OCI-LY3 (cell line): ENCODE measurements at regions not wholly inside any gene's neighbourhood (a gene's known extent, or its start where the extent isn't known, plus 50 kb on each side); places are given as distances from the start of the nearest gene placed in this dataset.

Experiments used
- H2AFZ ChIP-seq: fragments of 200-600, 300-600 bp; shearing (Covaris generic); 2 replicates; pipeline ENCODE4 v1.6.0; 2014; ENCODE audit warnings: antibody characterized with exemption, low read depth, low read length
- H3K27ac ChIP-seq: fragments of 200-600, 300-600 bp; sonication (generic); 2 replicates; pipeline ENCODE4 v1.5.1; 2014; ENCODE audit warnings: mild to moderate bottlenecking, low read length, moderate library complexity, mixed read lengths
- H3K27me3 ChIP-seq: fragments of 200-600, 300-600 bp; sonication (generic); 2 replicates; pipeline ENCODE4 v1.6.1; 2014; ENCODE audit warnings: low read depth, low read length, mixed read lengths
- H3K36me3 ChIP-seq: fragments of 200-600, 300-600 bp; sonication (generic); replicated peaks from 2 replicates; pipeline ENCODE3; 2014; ENCODE audit warnings: low read depth, low read length, mixed read lengths
- H3K4me1 ChIP-seq: fragments of 300-600, 200-600 bp; sonication (generic); 2 replicates; pipeline ENCODE4 v1.6.1; 2014; ENCODE audit warnings: low read length, mixed read lengths
- H3K4me2 ChIP-seq: fragments of 200-600, 300-600 bp; sonication (generic); 2 replicates; pipeline ENCODE4 v1.6.1; 2014; ENCODE audit warnings: low read length, mixed read lengths
- H3K4me3 ChIP-seq: fragments of 300-600, 200-600 bp; sonication (generic); 2 replicates; pipeline ENCODE4 v1.5.1; 2014; ENCODE audit warnings: antibody characterized with exemption, mild to moderate bottlenecking, low read length, moderate library complexity
- H3K79me2 ChIP-seq: fragments of 300-600, 200-600 bp; shearing (Covaris generic); 2 replicates; pipeline ENCODE4 v1.6.1; 2014; ENCODE audit warnings: mild to moderate bottlenecking, low read length, mixed read lengths
- H3K9ac ChIP-seq: fragments of 300-600, 200-600 bp; shearing (Covaris generic); 2 replicates; pipeline ENCODE4 v1.6.0; 2014; ENCODE audit warnings: mild to moderate bottlenecking, low read length, moderate library complexity
- H3K9me3 ChIP-seq: fragments of 200-600, 300-600 bp; shearing (Covaris generic); 2 replicates; pipeline ENCODE4 v1.6.1; 2014; ENCODE audit warnings: low read length, mixed read lengths; ENCODE audit not compliant: insufficient read depth
- H4K20me1 ChIP-seq: fragments of 200-600, 300-600 bp; sonication (generic); 2 replicates; pipeline ENCODE4 v1.6.1; 2016; ENCODE audit warnings: low read length, mixed read lengths; ENCODE audit not compliant: insufficient read depth
- CTCF ChIP-seq: fragments of 200-600, 300-600 bp; sonication (generic); IDR thresholded peaks from 2 replicates; pipeline ENCODE4 v1.5.1; 2014; ENCODE audit warnings: antibody characterized with exemption, low read length, low read depth
- EZH2phosphoT487 ChIP-seq: fragments of 200-600 bp; shearing (Covaris generic); IDR thresholded peaks from 2 replicates; pipeline ENCODE4 v1.6.1; 2018; ENCODE audit warnings: antibody characterized with exemption, mixed run types, low read depth

- no peaks in the 10 kb centered on the region for H3K4me1 ChIP-seq
- H3K36me3 ChIP-seq = no peaks in the 10 kb centered on the region
- H3K9ac ChIP-seq = no peak overlapping the region
- H3K9me3 ChIP-seq = no peaks in the 10 kb centered on the region
- TF ChIP-seq CTCF (no peak), EZH2phosphoT487 (no peak)
- H3K27ac ChIP-seq = no peak overlapping the region
- no peaks in the 10 kb centered on the region for H3K27me3 ChIP-seq
- no peaks in the 10 kb centered on the region for H4K20me1 ChIP-seq
- no peak overlapping the region for H3K4me3 ChIP-seq
- no peaks in the 10 kb centered on the region for H3K79me2 ChIP-seq
- no peak overlapping the region for H2AFZ ChIP-seq
- H3K4me2 ChIP-seq = no peak overlapping the region
Measured at GRCh38 chr3:98979296-98979695, 77.8 kb upstream of the DCBLD2 start.

GRCh38 chr3:98978068-98978811, 76.7 kb upstream of the DCBLD2 start:
- H3K9ac ChIP-seq = no peak overlapping the region
- H3K27me3 ChIP-seq = no peaks in the 10 kb centered on the region
- H3K4me3 ChIP-seq = no peak overlapping the region
- no peaks in the 10 kb centered on the region for H3K79me2 ChIP-seq
- no peak overlapping the region for H3K27ac ChIP-seq
- no peak overlapping the region for H3K4me2 ChIP-seq
- no peak overlapping the region for H2AFZ ChIP-seq
- H4K20me1 ChIP-seq = no peaks in the 10 kb centered on the region
- H3K36me3 ChIP-seq = no peaks in the 10 kb centered on the region
- no peaks in the 10 kb centered on the region for H3K4me1 ChIP-seq
- no peaks in the 10 kb centered on the region for H3K9me3 ChIP-seq
- TF ChIP-seq EZH2phosphoT487 = no peak
- TF ChIP-seq CTCF = no peak

- Histone ChIP-seq H2AFZ (no peak overlapping the region), H4K20me1 (no peaks in the 10 kb centered on the region), H3K36me3 (no peaks in the 10 kb centered on the region), H3K4me3 (no peak overlapping the region), H3K27ac (no peak overlapping the region), H3K4me1 (no peaks in the 10 kb centered on the region), H3K27me3 (no peaks in the 10 kb centered on the region), H3K9ac (no peak overlapping the region), H3K4me2 (no peak overlapping the region), H3K9me3 (no peaks in the 10 kb centered on the region), H3K79me2 (no peaks in the 10 kb centered on the region)
- no peak for TF ChIP-seq EZH2phosphoT487
- TF ChIP-seq CTCF = no peak
Measured at GRCh38 chr3:98977520-98977919, 76.0 kb upstream of the DCBLD2 start.

GRCh38 chr3:98974442-98974841, 72.9 kb upstream of the DCBLD2 start:
- Histone ChIP-seq H3K9ac (no peak overlapping the region), H3K79me2 (no peaks in the 10 kb centered on the region)
- TF ChIP-seq CTCF (no peak), EZH2phosphoT487 (no peak)

More at GRCh38 chr3:98974442-98974841, 72.9 kb upstream of the DCBLD2 start:
- H3K9me3 ChIP-seq = no peaks in the 10 kb centered on the region
- no peaks in the 10 kb centered on the region for H3K4me1 ChIP-seq
- no peak overlapping the region for H3K27ac ChIP-seq
- H3K27me3 ChIP-seq = no peaks in the 10 kb centered on the region
- H3K36me3 ChIP-seq = no peaks in the 10 kb centered on the region
- no peak overlapping the region for H3K4me2 ChIP-seq
- no peak overlapping the region for H3K4me3 ChIP-seq
- H2AFZ ChIP-seq = no peak overlapping the region
- no peaks in the 10 kb centered on the region for H4K20me1 ChIP-seq
